ENCODE measurements at regions not wholly inside any gene's neighbourhood (a gene's known extent, or its start where the extent isn't known, plus 50 kb on each side); places are given as distances from the start of the nearest gene placed in this dataset.
"Not testable (repeated sequence)": the region's sequence is repeated elsewhere in the genome, so short reads cannot be mapped to it uniquely, and the experiment has no call there.

DNA sequence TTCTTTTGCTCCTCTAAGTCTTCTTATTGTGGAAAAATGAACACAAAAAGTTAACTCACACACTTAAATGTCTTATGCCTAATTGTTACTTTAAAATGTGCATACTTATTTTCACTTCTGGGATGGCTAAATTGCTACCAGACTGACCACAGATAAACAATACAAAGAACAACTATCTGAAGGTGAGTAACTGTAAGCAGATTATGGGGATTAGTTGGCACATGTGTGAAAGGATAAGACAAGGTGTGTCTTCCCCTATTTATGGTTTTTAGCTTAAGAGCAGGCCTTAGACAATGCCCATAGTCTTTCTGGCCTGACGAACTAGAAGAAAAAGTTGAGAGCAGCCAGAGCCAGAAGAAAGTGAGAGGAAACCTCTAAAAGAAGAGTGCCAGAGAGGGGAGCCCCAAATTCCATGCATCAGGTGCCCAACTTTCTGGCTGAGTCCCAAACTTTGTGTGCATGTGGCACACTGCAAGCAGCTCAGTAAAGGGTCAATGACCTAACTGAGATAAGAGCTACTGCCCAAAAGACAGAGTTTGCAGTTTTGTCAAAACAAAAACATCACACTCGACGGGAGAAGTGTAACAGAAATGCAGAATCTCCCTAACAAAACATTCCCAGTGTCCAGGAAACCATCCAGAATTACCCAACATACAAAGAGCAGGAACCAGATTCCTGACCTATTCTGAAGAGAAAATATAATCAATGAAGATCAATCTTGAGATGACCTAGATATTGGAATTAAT lies 375.4 kb downstream of the KCNRG start:
- no peak overlapping the region for H3K27ac ChIP-seq
- no peak overlapping the region for H3K4me3 ChIP-seq
- intact Hi-C loops (cut with DNase I): no loop called here
- H3K36me3 ChIP-seq: no peaks in the 10 kb centered on the region
- no peaks in the 10 kb centered on the region for H3K4me1 ChIP-seq (ENCODE audit: insufficient read depth)
- no peaks in the 10 kb centered on the region for H3K9me3 ChIP-seq
- no peak for DNase-seq
- no peak for TF ChIP-seq CTCF (IDR thresholded peaks at IDR 0.05)
- TF ChIP-seq EP300 (IDR thresholded peaks at IDR 0.05): no peak
- TF ChIP-seq POLR2A (IDR thresholded peaks at IDR 0.05): no peak
- no peaks in the 10 kb centered on the region for H3K27me3 ChIP-seq
- 29 to 39% (median 30%) methylated on average over 3 of the region's 3 CpGs for WGBS, 3 donors

DNA sequence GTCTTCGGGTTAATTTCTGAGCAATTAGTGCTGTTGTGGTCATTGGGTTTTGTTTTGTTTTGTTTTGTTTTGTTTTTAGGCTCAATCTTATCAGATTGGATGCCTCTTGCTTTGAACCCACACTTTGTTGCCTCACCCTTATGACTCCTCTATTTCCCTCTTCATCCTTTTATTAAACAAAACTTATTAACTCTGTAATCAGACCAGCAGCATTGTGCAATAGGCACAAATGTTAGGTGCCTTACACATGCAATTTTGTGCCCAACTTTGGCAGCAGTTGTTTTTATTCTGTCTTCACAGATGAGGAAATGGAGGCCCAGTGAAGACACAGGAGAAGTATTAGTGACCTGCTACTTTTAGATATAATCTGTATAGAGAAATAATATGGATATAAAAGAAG lies 377.7 kb downstream of the KCNRG start:
- Histone ChIP-seq H3K27me3 (no peaks in the 10 kb centered on the region), H3K36me3 (no peaks in the 10 kb centered on the region), H3K4me1 (ENCODE audit: insufficient read depth) (no peaks in the 10 kb centered on the region), H3K27ac (no peak overlapping the region), H3K4me3 (no peak overlapping the region), H3K9me3 (no peaks in the 10 kb centered on the region)
- intact Hi-C loops (cut with DNase I): no loop called here
- TF ChIP-seq POLR2A (IDR thresholded peaks at IDR 0.05): no peak
- no peak for TF ChIP-seq EP300 (IDR thresholded peaks at IDR 0.05)
- no peak for TF ChIP-seq CTCF (IDR thresholded peaks at IDR 0.05)
- 49 to 61% (median 56%) methylated on average over 1 of the region's 1 CpG for WGBS, 3 donors
- no peak for DNase-seq

DNA sequence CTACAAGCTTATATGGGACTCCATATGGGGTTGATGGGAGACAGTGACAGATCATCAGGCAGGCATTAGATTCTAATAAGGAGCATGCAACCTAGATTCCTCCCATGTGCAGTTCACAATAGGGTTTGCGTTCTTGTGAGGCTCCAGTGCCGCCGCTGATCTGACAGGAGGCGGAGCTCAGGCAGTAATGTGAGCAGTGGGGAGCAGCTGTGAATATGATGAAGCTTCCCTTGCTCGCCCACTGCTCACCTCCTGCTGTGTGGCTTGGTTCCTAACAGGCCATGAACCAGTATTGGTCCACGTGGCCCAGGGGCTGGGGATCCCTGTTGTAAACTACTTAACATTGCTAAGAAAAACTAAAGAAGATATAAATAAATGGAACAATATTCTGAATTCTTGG lies 378.4 kb downstream of the KCNRG start:
- Histone ChIP-seq H3K9me3 (no peaks in the 10 kb centered on the region), H3K4me1 (ENCODE audit: insufficient read depth) (no peaks in the 10 kb centered on the region), H3K4me3 (no peak overlapping the region), H3K27ac (no peak overlapping the region), H3K36me3 (no peaks in the 10 kb centered on the region), H3K27me3 (no peaks in the 10 kb centered on the region)
- TF ChIP-seq CTCF (IDR thresholded peaks at IDR 0.05) (no peak), EP300 (IDR thresholded peaks at IDR 0.05) (no peak), POLR2A (IDR thresholded peaks at IDR 0.05) (no peak)
- intact Hi-C loops (cut with DNase I): no loop called here
- 24 to 43% (median 41%) methylated on average over 6 of the region's 6 CpGs for WGBS, 3 donors
- no peak for DNase-seq

DNA sequence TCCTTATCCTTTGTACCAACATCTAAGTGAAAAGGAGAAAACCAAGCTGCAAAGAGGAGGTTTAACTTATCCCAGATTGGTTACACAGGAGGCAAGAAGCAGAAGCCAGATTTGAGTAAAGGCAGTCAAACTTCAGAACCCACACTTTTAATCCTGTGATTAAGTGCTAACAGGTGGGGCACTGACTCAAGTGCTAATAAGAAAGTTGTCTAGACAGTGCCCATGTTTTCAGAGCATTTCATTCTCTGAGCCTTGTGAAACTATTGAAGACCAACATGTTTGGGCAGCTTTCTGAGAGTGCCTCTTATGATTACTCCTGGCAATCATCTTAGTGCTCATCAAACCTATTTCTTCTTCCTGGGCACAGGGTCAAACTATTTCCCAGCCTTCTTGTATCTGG lies 380.8 kb downstream of the KCNRG start:
- TF ChIP-seq POLR2A (IDR thresholded peaks at IDR 0.05) (no peak), EP300 (IDR thresholded peaks at IDR 0.05) (no peak), CTCF (IDR thresholded peaks at IDR 0.05) (no peak)
- H3K27me3 ChIP-seq: no peaks in the 10 kb centered on the region
- H3K4me3 ChIP-seq: no peak overlapping the region
- no peaks in the 10 kb centered on the region for H3K9me3 ChIP-seq
- no peaks in the 10 kb centered on the region for H3K4me1 ChIP-seq (ENCODE audit: insufficient read depth)
- DNase-seq: no peak
- no peaks in the 10 kb centered on the region for H3K36me3 ChIP-seq
- intact Hi-C loops (cut with DNase I): no loop called here
- H3K27ac ChIP-seq: no peak overlapping the region

DNA sequence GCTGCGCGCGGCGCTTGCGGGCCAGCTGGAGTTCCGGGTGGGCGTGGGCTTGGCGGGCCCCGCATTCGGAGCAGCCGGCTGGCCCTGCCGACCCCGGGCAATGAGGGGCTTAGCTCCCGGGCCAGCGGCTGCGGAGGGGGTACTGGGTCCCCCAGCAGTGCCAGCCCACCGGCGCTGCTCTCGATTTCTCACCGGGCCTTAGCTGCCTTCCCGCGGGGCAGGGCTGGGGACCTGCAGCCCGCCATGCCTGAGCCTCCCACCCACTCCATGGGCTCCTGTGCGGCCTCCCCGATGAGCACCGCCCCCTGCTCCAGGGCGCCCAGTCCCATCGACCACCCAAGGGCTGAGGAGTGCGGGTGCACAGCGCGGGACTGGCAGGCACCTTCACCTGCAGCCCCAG lies 381.4 kb downstream of the KCNRG start:
- H3K4me1 ChIP-seq (ENCODE audit: insufficient read depth); DNase-seq; intact Hi-C loops (cut with DNase I); H3K27me3 ChIP-seq; H3K4me3 ChIP-seq; H3K27ac ChIP-seq; H3K36me3 ChIP-seq; H3K9me3 ChIP-seq: not testable (repeated sequence)
- 93 to 98% (median 97%) methylated on average over 26 to 31 of the region's 31 CpGs for WGBS, 3 donors

All from ovary (tissue), 7 donors.